ENCODE measurements at regions not wholly inside any gene's neighbourhood (a gene's known extent, or its start where the extent isn't known, plus 50 kb on each side); places are given as distances from the start of the nearest gene placed in this dataset.

- TF ChIP-seq, protein P1, sequence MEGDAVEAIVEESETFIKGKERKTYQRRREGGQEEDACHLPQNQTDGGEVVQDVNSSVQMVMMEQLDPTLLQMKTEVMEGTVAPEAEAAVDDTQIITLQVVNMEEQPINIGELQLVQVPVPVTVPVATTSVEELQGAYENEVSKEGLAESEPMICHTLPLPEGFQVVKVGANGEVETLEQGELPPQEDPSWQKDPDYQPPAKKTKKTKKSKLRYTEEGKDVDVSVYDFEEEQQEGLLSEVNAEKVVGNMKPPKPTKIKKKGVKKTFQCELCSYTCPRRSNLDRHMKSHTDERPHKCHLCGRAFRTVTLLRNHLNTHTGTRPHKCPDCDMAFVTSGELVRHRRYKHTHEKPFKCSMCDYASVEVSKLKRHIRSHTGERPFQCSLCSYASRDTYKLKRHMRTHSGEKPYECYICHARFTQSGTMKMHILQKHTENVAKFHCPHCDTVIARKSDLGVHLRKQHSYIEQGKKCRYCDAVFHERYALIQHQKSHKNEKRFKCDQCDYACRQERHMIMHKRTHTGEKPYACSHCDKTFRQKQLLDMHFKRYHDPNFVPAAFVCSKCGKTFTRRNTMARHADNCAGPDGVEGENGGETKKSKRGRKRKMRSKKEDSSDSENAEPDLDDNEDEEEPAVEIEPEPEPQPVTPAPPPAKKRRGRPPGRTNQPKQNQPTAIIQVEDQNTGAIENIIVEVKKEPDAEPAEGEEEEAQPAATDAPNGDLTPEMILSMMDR (IDR thresholded peaks at IDR 0.05; ENCODE audit: unreplicated experiment) = no peak
- Mint-ChIP-seq H3K4me3 (ENCODE audit: unreplicated experiment) (no peak overlapping the region), H3K27ac (ENCODE audit: unreplicated experiment) (no peak overlapping the region), H3K36me3 (ENCODE audit: low read depth, unreplicated experiment) (no peaks in the 10 kb centered on the region), H3K27me3 (ENCODE audit: unreplicated experiment) (no peaks in the 10 kb centered on the region), H3K9me3 (ENCODE audit: unreplicated experiment) (no peaks in the 10 kb centered on the region), H3K4me1 (ENCODE audit: unreplicated experiment) (no peaks in the 10 kb centered on the region)
- DNase-seq (ENCODE audit: low spot score) = no peak
These were observed 73.9 kb downstream of the WNT5A start for GRCh38 chr3:55413236-55413635.

GRCh38 chr3:55412545-55412944 lies 74.6 kb downstream of the WNT5A start:
- no peak overlapping the region for H3K4me3 Mint-ChIP-seq (ENCODE audit: unreplicated experiment)
- TF ChIP-seq, protein P1 (IDR thresholded peaks at IDR 0.05; ENCODE audit: unreplicated experiment) = no peak
- no peaks in the 10 kb centered on the region for H3K27me3 Mint-ChIP-seq (ENCODE audit: unreplicated experiment)
- H3K27ac Mint-ChIP-seq (ENCODE audit: unreplicated experiment) = no peak overlapping the region
- H3K9me3 Mint-ChIP-seq (ENCODE audit: unreplicated experiment) = no peaks in the 10 kb centered on the region
- H3K36me3 Mint-ChIP-seq (ENCODE audit: low read depth, unreplicated experiment) = no peaks in the 10 kb centered on the region
- H3K4me1 Mint-ChIP-seq (ENCODE audit: unreplicated experiment) = no peaks in the 10 kb centered on the region
- no peak for DNase-seq (ENCODE audit: low spot score)

DNA sequence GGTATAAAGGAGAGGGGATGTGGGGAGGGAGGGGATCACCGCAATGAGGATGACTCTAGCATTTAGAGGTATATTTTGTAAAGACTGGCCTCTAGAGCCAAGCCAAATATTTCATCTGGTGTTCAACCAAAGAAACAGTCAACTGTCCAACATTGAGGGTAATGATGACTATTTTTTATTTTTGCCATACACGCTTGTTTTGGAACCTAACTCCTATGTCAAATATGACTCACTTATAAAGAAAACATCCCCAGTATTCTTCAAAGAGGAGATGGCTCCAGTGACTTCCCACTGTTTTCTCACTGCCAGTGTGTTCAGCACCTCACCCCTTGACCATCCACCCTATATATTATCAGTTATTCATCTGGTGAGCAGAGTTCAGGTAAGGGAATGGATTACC lies 77.3 kb downstream of the WNT5A start:
- Mint-ChIP-seq H3K27ac (ENCODE audit: unreplicated experiment) (no peak overlapping the region), H3K36me3 (ENCODE audit: low read depth, unreplicated experiment) (no peaks in the 10 kb centered on the region), H3K4me3 (ENCODE audit: unreplicated experiment) (no peak overlapping the region), H3K27me3 (ENCODE audit: unreplicated experiment) (no peaks in the 10 kb centered on the region), H3K9me3 (ENCODE audit: unreplicated experiment) (no peaks in the 10 kb centered on the region), H3K4me1 (ENCODE audit: unreplicated experiment) (no peaks in the 10 kb centered on the region)
- DNase-seq (ENCODE audit: low spot score) = no peak
- TF ChIP-seq, protein P1 (IDR thresholded peaks at IDR 0.05; ENCODE audit: unreplicated experiment) = no peak

- TF ChIP-seq, protein P1 (IDR thresholded peaks at IDR 0.05; ENCODE audit: unreplicated experiment) = no peak
- no peaks in the 10 kb centered on the region for H3K4me1 Mint-ChIP-seq (ENCODE audit: unreplicated experiment)
- no peaks in the 10 kb centered on the region for H3K9me3 Mint-ChIP-seq (ENCODE audit: unreplicated experiment)
- no peak overlapping the region for H3K4me3 Mint-ChIP-seq (ENCODE audit: unreplicated experiment)
- no peaks in the 10 kb centered on the region for H3K27me3 Mint-ChIP-seq (ENCODE audit: unreplicated experiment)
- H3K27ac Mint-ChIP-seq (ENCODE audit: unreplicated experiment) = no peak overlapping the region
- no peak for DNase-seq (ENCODE audit: low spot score)
- no peaks in the 10 kb centered on the region for H3K36me3 Mint-ChIP-seq (ENCODE audit: low read depth, unreplicated experiment)
These were observed 78.8 kb downstream of the WNT5A start for GRCh38 chr3:55408193-55408826.

- Mint-ChIP-seq H3K4me1 (ENCODE audit: unreplicated experiment) (no peaks in the 10 kb centered on the region), H3K9me3 (ENCODE audit: unreplicated experiment) (no peaks in the 10 kb centered on the region), H3K36me3 (ENCODE audit: low read depth, unreplicated experiment) (no peaks in the 10 kb centered on the region), H3K27ac (ENCODE audit: unreplicated experiment) (no peak overlapping the region), H3K27me3 (ENCODE audit: unreplicated experiment) (no peaks in the 10 kb centered on the region), H3K4me3 (ENCODE audit: unreplicated experiment) (no peak overlapping the region)
- no peak for DNase-seq (ENCODE audit: low spot score)
- TF ChIP-seq, protein P1 (IDR thresholded peaks at IDR 0.05; ENCODE audit: unreplicated experiment) = no peak
These were observed 79.7 kb downstream of the WNT5A start for GRCh38 chr3:55407426-55407820.
